GM19467 (cell line): ENCODE measurements at regions not wholly inside any gene's neighbourhood (a gene's known extent, or its start where the extent isn't known, plus 50 kb on each side); places are given as distances from the start of the nearest gene placed in this dataset.

Experiments used
- ATAC-seq: cut with Tn5 transposase; IDR thresholded peaks from one replicate; pipeline ENCODE4 v1.9.1; 2021; ENCODE audit warnings: mild to moderate bottlenecking, moderate library complexity; ENCODE audit not compliant: unreplicated experiment

- ATAC-seq = no peak
Measured at GRCh38 chr18:25962919-25963318, 127.5 kb downstream of the SS18 start.

- no peak for ATAC-seq
Measured at GRCh38 chr18:25962176-25962575, 128.2 kb downstream of the SS18 start.

GRCh38 chr18:25957017-25957416, 133.4 kb downstream of the SS18 start:
- ATAC-seq = no peak

GRCh38 chr18:25953111-25953510, 137.3 kb downstream of the SS18 start:
- ATAC-seq = no peak

GRCh38 chr18:25950321-25950720, 140.1 kb downstream of the SS18 start:
- no peak for ATAC-seq

- ATAC-seq = no peak
Measured at GRCh38 chr18:25946540-25946939, 143.9 kb downstream of the SS18 start.

GRCh38 chr18:25935356-25935755, 155.1 kb downstream of the SS18 start:
- no peak for ATAC-seq

- no peak for ATAC-seq
Measured at GRCh38 chr18:25931126-25931525, 159.3 kb downstream of the SS18 start.

- ATAC-seq = no peak
Measured at GRCh38 chr18:25929787-25930186, 160.6 kb downstream of the SS18 start.

GRCh38 chr18:25927830-25928229, 162.6 kb downstream of the SS18 start:
- ATAC-seq = no peak

GRCh38 chr18:25923193-25923592, 167.2 kb downstream of the SS18 start:
- no peak for ATAC-seq

GRCh38 chr18:25921677-25922421, 168.6 kb downstream of the SS18 start:
- no peak for ATAC-seq

- ATAC-seq = no peak
Measured at GRCh38 chr18:25915907-25916306, 174.5 kb downstream of the SS18 start.

GRCh38 chr18:25898965-25899364, 191.4 kb downstream of the SS18 start:
- no peak for ATAC-seq

- no peak for ATAC-seq
Measured at GRCh38 chr18:25896956-25897355, 193.5 kb downstream of the SS18 start.

- peak; percentile 75 for ATAC-seq
Measured at GRCh38 chr18:25896178-25896780, 194.1 kb downstream of the SS18 start.

- no peak for ATAC-seq
Measured at GRCh38 chr18:25895518-25895917, 194.9 kb downstream of the SS18 start.

- ATAC-seq = no peak
Measured at GRCh38 chr18:25886283-25886682, 204.1 kb downstream of the SS18 start.

GRCh38 chr18:25883091-25883490, 207.3 kb downstream of the SS18 start:
- no peak for ATAC-seq

GRCh38 chr18:25881149-25881548, 209.3 kb downstream of the SS18 start:
- no peak for ATAC-seq

GRCh38 chr18:25880441-25880840, 210.0 kb downstream of the SS18 start:
- ATAC-seq = no peak

- no peak for ATAC-seq
Measured at GRCh38 chr18:25876330-25876948, 214.0 kb downstream of the SS18 start.
